Heart left ventricle (tissue), 13 donors: ENCODE measurements at regions not wholly inside any gene's neighbourhood (a gene's known extent, or its start where the extent isn't known, plus 50 kb on each side); places are given as distances from the start of the nearest gene placed in this dataset.
"Not testable (repeated sequence)": the region's sequence is repeated elsewhere in the genome, so short reads cannot be mapped to it uniquely, and the experiment has no call there.

ENCODE experiments used
- CTCF ChIP-seq, 12 donors: fragments of 200-600 bp; sonication (generic) in 4 of 12; IDR thresholded peaks; one replicate each; pipeline versions ENCODE4 v1.5.0 to v1.8.0; 2018 to 2022; ENCODE audit warnings: antibody characterized with exemption in 12 of 12, mild to moderate bottlenecking in 5 of 12
- POLR2A ChIP-seq, 2 donors: fragments of 450-650 bp; IDR thresholded peaks; one replicate each; pipeline ENCODE4 v1.6.1; 2017; ENCODE audit warnings: antibody characterized with exemption in 2 of 2, mild to moderate bottlenecking in 2 of 2, moderate library complexity in 2 of 2
- donor health status: ischemic (EF 13 %, LVEDD 7.1; RV severe dilation, severe dysfunction).
- donor health status: DM: no; HTN: yes; CAD: no.
- donor health status: DM: no; HTN: no; CAD: no.
- donor health status: ischemic (EF 25% LVEDD 6.9; RV normal size, moderate dysfunction).
- donor health status: ischemic (EF 25% LVEDD 5.7; RV mildly dilated, moderate dysfunction).
- donor health status: ischemic (EF 35%, LVEDD 5.7; RV mildly dilated, moderate dysfunction).
- donor health status: nonischemic (EF 11% LVEDD 7.7; RV severe dilation, severe dysfunction).
- donor health status: DM: yes; HTN: yes; CAD: no.
- donor health status: PGD.
- donor health status: ischemic (EF 29% LVEDD 5.4; RV normal size, mild dysfunction).
- donor health status: nonischemic (EF 23%, LVEDD 6.1; RV moderate dilation, normal function).

- not testable (repeated sequence) for TF ChIP-seq POLR2A, CTCF (IDR thresholded peaks at IDR 0.05)
Observed at GRCh38 chr2:111464367-111464766, 343.7 kb downstream of the BCL2L11 start.
